Testis (tissue), 2 donors: ENCODE measurements at regions not wholly inside any gene's neighbourhood (a gene's known extent, or its start where the extent isn't known, plus 50 kb on each side); places are given as distances from the start of the nearest gene placed in this dataset.

ENCODE experiments used
- DNase-seq: peaks from one replicate; pipeline ENCODE4 v3.0.0-alpha.2; 2019
- H3K27ac ChIP-seq, 2 donors: fragments of 200-600 bp; sonication (generic); one replicate each; pipeline ENCODE4 v1.5.1; 2019
- H3K27me3 ChIP-seq: fragments of 200-600 bp; sonication (generic); one replicate; pipeline ENCODE4 v1.5.1; 2019
- H3K36me3 ChIP-seq: fragments of 200-600 bp; sonication (generic); one replicate; pipeline ENCODE4 v1.5.1; 2017; ENCODE audit warnings: low read depth; ENCODE audit errors: missing control alignments
- H3K4me1 ChIP-seq: fragments of 200-600 bp; sonication (generic); one replicate; pipeline ENCODE4 v1.5.1; 2019
- H3K4me3 ChIP-seq, 2 donors: fragments of 200-600 bp; sonication (generic); one replicate each; pipeline ENCODE4 v1.5.1; 2017 to 2019
- H3K9me3 ChIP-seq: fragments of 200-600 bp; sonication (generic); one replicate; pipeline ENCODE4 v1.5.1; 2017
- CTCF ChIP-seq, 3 experiments: fragments of 450-650 bp in 2 of 3; fragments of 200-600 bp in 1 of 3; sonication (generic) in 1 of 3; IDR thresholded peaks; one replicate each; pipeline ENCODE4 v1.5.1; 2016 to 2019; ENCODE audit warnings: antibody characterized with exemption in 3 of 3, mild to moderate bottlenecking in 2 of 3, moderate library complexity in 1 of 3
- POLR2A ChIP-seq: fragments of 450-650 bp; IDR thresholded peaks from one replicate; pipeline ENCODE4 v1.6.1; 2017; ENCODE audit warnings: antibody characterized with exemption, mild to moderate bottlenecking, moderate library complexity
- WGBS, 2 donors: methylation state at CpG; one replicate each; pipeline ENCODE4 v1.1.5; 2018; 5-methylcytosine and 5-hydroxymethylcytosine counted together
- intact Hi-C: fragments of 100-400 bp; cut with DNase I; formaldehyde crosslinking; loops from one replicate; pipeline ENCODE4 v1.15.1; 2023; ENCODE audit warnings: low total_unique reads

- intact Hi-C loops = no loop called here
- DNase-seq = no peak
- H3K9me3 ChIP-seq = no peaks in the 10 kb centered on the region
- no peak overlapping the region for H3K4me3 ChIP-seq
- no peaks in the 10 kb centered on the region for H3K27me3 ChIP-seq
- WGBS, 2 donors = 85 to 87% methylated on average over 19 of the region's 19 CpGs
- TF ChIP-seq CTCF (IDR thresholded peaks at IDR 0.05) (no peak), POLR2A (no peak)
- H3K27ac ChIP-seq = no peak overlapping the region
- H3K4me1 ChIP-seq = no peaks in the 10 kb centered on the region
- no peaks in the 10 kb centered on the region for H3K36me3 ChIP-seq
Observed at GRCh38 chr6:2376429-2377355, 131.3 kb upstream of the GMDS start.

- Histone ChIP-seq H3K27ac (no peak overlapping the region), H3K4me1 (no peaks in the 10 kb centered on the region), H3K27me3 (no peaks in the 10 kb centered on the region), H3K36me3 (no peaks in the 10 kb centered on the region), H3K9me3 (no peaks in the 10 kb centered on the region), H3K4me3 (no peak overlapping the region)
- no peak for DNase-seq
- no peak for TF ChIP-seq POLR2A
- no peak for TF ChIP-seq CTCF (IDR thresholded peaks at IDR 0.05)
- intact Hi-C loops = no loop called here
- WGBS, 2 donors = 89 to 95% methylated on average over 17 of the region's 17 CpGs
Observed at GRCh38 chr6:2375443-2375842, 130.0 kb upstream of the GMDS start.

- Histone ChIP-seq H3K4me3 (no peak overlapping the region), H3K9me3 (no peaks in the 10 kb centered on the region), H3K27ac (no peak overlapping the region), H3K27me3 (no peaks in the 10 kb centered on the region), H3K4me1 (no peaks in the 10 kb centered on the region), H3K36me3 (no peaks in the 10 kb centered on the region)
- no peak for DNase-seq
- TF ChIP-seq CTCF (IDR thresholded peaks at IDR 0.05) = no peak
- TF ChIP-seq POLR2A = no peak
- intact Hi-C loops = no loop called here
- 96 to 97% methylated on average over 6 to 8 of the region's 8 CpGs for WGBS, 2 donors
Observed at GRCh38 chr6:2369606-2370005, 124.2 kb upstream of the GMDS start.

GRCh38 chr6:2363211-2363610 lies 117.8 kb upstream of the GMDS start:
- Histone ChIP-seq H3K27ac (no peak overlapping the region), H3K27me3 (no peaks in the 10 kb centered on the region), H3K4me1 (no peaks in the 10 kb centered on the region), H3K4me3 (no peak overlapping the region), H3K36me3 (no peaks in the 10 kb centered on the region), H3K9me3 (no peaks in the 10 kb centered on the region)
- 44 to 47% methylated on average over 3 of the region's 3 CpGs for WGBS, 2 donors
- no peak for DNase-seq
- intact Hi-C loops = no loop called here
- TF ChIP-seq CTCF (IDR thresholded peaks at IDR 0.05) = no peak
- no peak for TF ChIP-seq POLR2A

GRCh38 chr6:2361195-2361594 lies 115.8 kb upstream of the GMDS start:
- H3K4me3 ChIP-seq = no peak overlapping the region
- H3K4me1 ChIP-seq = no peaks in the 10 kb centered on the region
- DNase-seq = no peak
- no peaks in the 10 kb centered on the region for H3K27me3 ChIP-seq
- TF ChIP-seq POLR2A (no peak), CTCF (IDR thresholded peaks at IDR 0.05) (no peak)
- H3K27ac ChIP-seq = no peak overlapping the region
- intact Hi-C loops = no loop called here
- H3K9me3 ChIP-seq = no peaks in the 10 kb centered on the region
- no peaks in the 10 kb centered on the region for H3K36me3 ChIP-seq
- 84 to 92% methylated on average over 5 of the region's 5 CpGs for WGBS, 2 donors
